ENCODE measurements at regions not wholly inside any gene's neighbourhood (a gene's known extent, or its start where the extent isn't known, plus 50 kb on each side); places are given as distances from the start of the nearest gene placed in this dataset.
A peak's percentile ranks its signal among the peaks of the same experiment; 100 is the strongest.

DNA sequence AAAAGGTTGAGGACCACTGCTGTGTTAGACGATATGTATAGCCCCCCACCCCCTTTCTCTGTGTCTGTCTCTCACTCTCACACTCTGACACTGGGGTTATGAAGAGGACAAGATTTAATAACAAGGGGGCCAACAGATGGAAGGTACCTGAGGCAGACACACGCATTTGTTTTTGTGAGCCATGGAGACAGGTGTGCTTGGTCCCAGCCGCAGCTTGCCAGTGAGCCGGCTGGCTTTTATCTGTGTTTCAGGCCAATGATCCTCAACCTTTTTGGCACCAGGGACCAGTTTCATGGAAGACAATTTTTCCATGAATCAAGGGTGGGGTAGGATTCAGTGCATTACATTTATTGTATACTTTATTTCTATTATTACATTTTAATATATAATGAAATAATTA lies 394.9 kb upstream of the RGMA start:
- intact Hi-C loops (cut with DNase I), result loop anchor here (10.0 kb wide), 1 partner anchor 81 kb away; no protein-coding TSS in a partner anchor
- no peaks in the 10 kb centered on the region for H3K27me3 ChIP-seq
- no peak overlapping the region for H3K27ac ChIP-seq
- H3K4me1 ChIP-seq, result peaks cover 19 to 77% (median 23%) of the 10 kb centered on the region in 3 donors
- no peak for TF ChIP-seq POLR2A (IDR thresholded peaks at IDR 0.05)
- TF ChIP-seq, protein P1, sequence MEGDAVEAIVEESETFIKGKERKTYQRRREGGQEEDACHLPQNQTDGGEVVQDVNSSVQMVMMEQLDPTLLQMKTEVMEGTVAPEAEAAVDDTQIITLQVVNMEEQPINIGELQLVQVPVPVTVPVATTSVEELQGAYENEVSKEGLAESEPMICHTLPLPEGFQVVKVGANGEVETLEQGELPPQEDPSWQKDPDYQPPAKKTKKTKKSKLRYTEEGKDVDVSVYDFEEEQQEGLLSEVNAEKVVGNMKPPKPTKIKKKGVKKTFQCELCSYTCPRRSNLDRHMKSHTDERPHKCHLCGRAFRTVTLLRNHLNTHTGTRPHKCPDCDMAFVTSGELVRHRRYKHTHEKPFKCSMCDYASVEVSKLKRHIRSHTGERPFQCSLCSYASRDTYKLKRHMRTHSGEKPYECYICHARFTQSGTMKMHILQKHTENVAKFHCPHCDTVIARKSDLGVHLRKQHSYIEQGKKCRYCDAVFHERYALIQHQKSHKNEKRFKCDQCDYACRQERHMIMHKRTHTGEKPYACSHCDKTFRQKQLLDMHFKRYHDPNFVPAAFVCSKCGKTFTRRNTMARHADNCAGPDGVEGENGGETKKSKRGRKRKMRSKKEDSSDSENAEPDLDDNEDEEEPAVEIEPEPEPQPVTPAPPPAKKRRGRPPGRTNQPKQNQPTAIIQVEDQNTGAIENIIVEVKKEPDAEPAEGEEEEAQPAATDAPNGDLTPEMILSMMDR (IDR thresholded peaks at IDR 0.05), result no peak
- no peaks in the 10 kb centered on the region for H3K36me3 ChIP-seq
- no peaks in the 10 kb centered on the region for H3K9me3 ChIP-seq
- WGBS, 2 donors, result 75 to 87% methylated on average over 4 of the region's 4 CpGs
- DNase-seq, result no peak
- no peak overlapping the region for H3K4me3 ChIP-seq

- Histone ChIP-seq H3K27ac (no peak overlapping the region), H3K9me3 (no peaks in the 10 kb centered on the region), H3K4me1 (peaks cover 25 to 77% (median 31%) of the 10 kb centered on the region in 3 donors), H3K27me3 (no peaks in the 10 kb centered on the region), H3K36me3 (no peaks in the 10 kb centered on the region), H3K4me3 (no peak overlapping the region)
- 48 to 51% methylated on average over 6 of the region's 6 CpGs for WGBS, 2 donors
- DNase-seq, result no peak
- intact Hi-C loops (cut with DNase I), result loop anchor here (10.0 kb wide), 1 partner anchor 82 kb away; no protein-coding TSS in a partner anchor
- TF ChIP-seq, protein P1 (IDR thresholded peaks at IDR 0.05), result no peak
- TF ChIP-seq POLR2A (IDR thresholded peaks at IDR 0.05), result no peak
These were observed 393.7 kb upstream of the RGMA start for GRCh38 chr15:93482731-93483130.

- H3K27ac ChIP-seq, result peak overlapping the region in 2 of 4 donors; percentile 38 to 89
- intact Hi-C loops (cut with DNase I), result loop anchor here (10.0 kb wide), 1 partner anchor 85 kb away; no protein-coding TSS in a partner anchor
- no peak for DNase-seq
- no peaks in the 10 kb centered on the region for H3K9me3 ChIP-seq
- H3K27me3 ChIP-seq, result no peaks in the 10 kb centered on the region
- peaks cover 16 to 61% (median 18%) of the 10 kb centered on the region in 3 donors for H3K4me1 ChIP-seq
- 72 to 73% methylated on average over 2 of the region's 2 CpGs for WGBS, 2 donors
- TF ChIP-seq, protein P1 (IDR thresholded peaks at IDR 0.05), result no peak
- no peak for TF ChIP-seq POLR2A (IDR thresholded peaks at IDR 0.05)
- no peak overlapping the region for H3K4me3 ChIP-seq
- no peaks in the 10 kb centered on the region for H3K36me3 ChIP-seq
These were observed 390.7 kb upstream of the RGMA start for GRCh38 chr15:93479715-93480114.

DNA sequence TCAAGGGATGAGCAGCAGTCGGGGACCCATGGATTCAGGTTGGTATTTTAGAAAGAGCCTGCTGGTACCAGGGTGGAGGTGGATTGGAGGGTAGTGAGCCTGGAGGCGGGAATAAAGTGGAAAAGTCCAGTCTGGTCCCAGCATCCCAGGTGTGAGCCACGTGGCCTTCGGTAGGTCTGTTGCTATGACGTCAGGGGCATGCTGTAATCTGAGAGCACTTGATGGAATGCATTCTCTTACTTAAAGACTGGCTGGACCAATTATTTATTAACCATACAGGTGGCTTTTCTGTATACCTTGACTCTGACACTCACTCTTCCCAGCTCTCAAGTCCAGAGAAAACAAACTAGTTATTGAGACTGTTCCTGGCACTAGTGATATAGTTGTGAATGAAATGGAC lies 389.9 kb upstream of the RGMA start:
- no peak for DNase-seq
- 76 to 83% methylated on average over 5 of the region's 5 CpGs for WGBS, 2 donors
- no peak for TF ChIP-seq POLR2A (IDR thresholded peaks at IDR 0.05)
- intact Hi-C loops (cut with DNase I), result no loop called here
- Histone ChIP-seq H3K27me3 (no peaks in the 10 kb centered on the region), H3K36me3 (no peaks in the 10 kb centered on the region), H3K4me1 (peaks cover 16 to 57% (median 18%) of the 10 kb centered on the region in 3 donors), H3K27ac (peak overlapping the region in 3 of 4 donors; percentile 78 to 89 (median 83)), H3K9me3 (no peaks in the 10 kb centered on the region), H3K4me3 (no peak overlapping the region)

- TF ChIP-seq, protein P1 (IDR thresholded peaks at IDR 0.05), result no peak
- TF ChIP-seq POLR2A (IDR thresholded peaks at IDR 0.05), result no peak
- no peaks in the 10 kb centered on the region for H3K27me3 ChIP-seq
- no peak for DNase-seq
- H3K4me3 ChIP-seq, result no peak overlapping the region
- intact Hi-C loops (cut with DNase I), result no loop called here
- H3K4me1 ChIP-seq, result peaks cover 16 to 50% (median 18%) of the 10 kb centered on the region in 3 donors
- WGBS, 2 donors, result 35 to 51% methylated on average over 3 to 4 of the region's 4 CpGs
- no peaks in the 10 kb centered on the region for H3K9me3 ChIP-seq
- peak overlapping the region; percentile 73 to 89 (median 80) for H3K27ac ChIP-seq
- no peaks in the 10 kb centered on the region for H3K36me3 ChIP-seq
These were observed 388.7 kb upstream of the RGMA start for GRCh38 chr15:93477721-93478120.

DNA sequence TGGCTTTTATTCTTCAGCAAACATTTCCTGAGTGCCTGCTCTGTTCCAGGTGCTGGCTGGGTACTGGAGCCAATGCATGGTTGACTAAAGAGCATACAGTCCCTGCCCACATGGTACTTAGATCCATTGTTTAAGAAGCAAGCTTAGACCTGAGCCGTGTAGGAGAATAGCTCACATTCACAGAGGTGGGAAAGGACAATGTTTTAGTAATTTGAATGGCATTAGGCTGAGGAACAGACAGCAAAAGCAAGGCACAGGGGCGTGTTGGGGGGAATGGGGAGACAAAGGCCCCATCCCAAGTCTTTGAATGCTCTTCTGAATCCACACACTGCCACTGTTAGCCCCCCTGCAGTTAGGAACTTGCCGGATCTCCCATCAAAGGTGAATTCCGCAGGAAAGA lies 388.2 kb upstream of the RGMA start:
- intact Hi-C loops (cut with DNase I), result no loop called here
- WGBS, 2 donors, result 26 to 34% methylated on average over 4 of the region's 4 CpGs
- H3K27me3 ChIP-seq, result no peaks in the 10 kb centered on the region
- H3K4me1 ChIP-seq, result peaks cover 16 to 45% (median 18%) of the 10 kb centered on the region in 3 donors
- H3K36me3 ChIP-seq, result no peaks in the 10 kb centered on the region
- no peak overlapping the region for H3K4me3 ChIP-seq
- TF ChIP-seq POLR2A (IDR thresholded peaks at IDR 0.05), result no peak
- TF ChIP-seq, protein P1 (IDR thresholded peaks at IDR 0.05), result no peak
- no peak for DNase-seq
- no peaks in the 10 kb centered on the region for H3K9me3 ChIP-seq
- H3K27ac ChIP-seq, result peak overlapping the region; percentile 73 to 89 (median 80)
